IMR-90 (cell line): ENCODE measurements at regions not wholly inside any gene's neighbourhood (a gene's known extent, or its start where the extent isn't known, plus 50 kb on each side); places are given as distances from the start of the nearest gene placed in this dataset.

Source experiments
- CHD1 ChIP-seq: IDR thresholded peaks from 2 replicates; pipeline ENCODE4 v1.6.1; 2012; ENCODE audit warnings: low read depth, low read length, improper control_type of control experiment
- FOS ChIP-seq: fragments of 150-350 bp; IDR thresholded peaks from 2 replicates; pipeline ENCODE4 v1.6.1; 2016; ENCODE audit warnings: low read depth, low read length
- MAFK ChIP-seq: IDR thresholded peaks from 2 replicates; pipeline ENCODE4 v1.6.1; 2012; ENCODE audit warnings: low read depth, low read length, improper control_type of control experiment
- MAZ ChIP-seq: IDR thresholded peaks from 2 replicates; pipeline ENCODE4 v1.6.1; 2012; ENCODE audit warnings: low read depth, mild to moderate bottlenecking, low read length, improper control_type of control experiment, moderate library complexity, borderline replicate concordance
- NFE2L2 ChIP-seq: fragments of 150-350 bp; IDR thresholded peaks from 2 replicates; pipeline ENCODE4 v1.6.1; 2016; ENCODE audit warnings: low read depth, mild to moderate bottlenecking, low read length
- POLR2A ChIP-seq: IDR thresholded peaks from 2 replicates; pipeline ENCODE4 v1.6.1; 2012; ENCODE audit warnings: mild to moderate bottlenecking, low read depth, low read length
- RAD21 ChIP-seq: IDR thresholded peaks from 2 replicates; pipeline ENCODE4 v1.6.1; 2012; ENCODE audit warnings: low read length, improper control_type of control experiment
- RFX5 ChIP-seq: IDR thresholded peaks from 2 replicates; pipeline ENCODE4 v1.8.0; 2012; ENCODE audit warnings: low read depth, mild to moderate bottlenecking, low read length, moderate library complexity
- SMC3 ChIP-seq: fragments of 150-350 bp; IDR thresholded peaks from 2 replicates; pipeline ENCODE4 v1.6.1; 2016; ENCODE audit warnings: low read depth, mild to moderate bottlenecking, antibody characterized with exemption, low read length, moderate library complexity
- TF ChIP-seq, protein P1 (sequence below): conservative IDR thresholded peaks from 2 replicates; pipeline ENCODE4 v1.5.1; 2012; ENCODE audit warnings: mild to moderate bottlenecking, low read depth, low read length, improper control_type of control experiment
- TF ChIP-seq, protein P2 (sequence below): fragments of 150-350 bp; IDR thresholded peaks from 2 replicates; pipeline ENCODE4 v1.6.1; 2016; ENCODE audit warnings: low read depth, mild to moderate bottlenecking, low read length, moderate library complexity, borderline replicate concordance
- TF ChIP-seq, protein P3 (sequence below): fragments of 150-350 bp; IDR thresholded peaks from 2 replicates; pipeline ENCODE4 v1.6.1; 2017; ENCODE audit warnings: mild to moderate bottlenecking, antibody characterized with exemption, low read length, low read depth

DNA sequence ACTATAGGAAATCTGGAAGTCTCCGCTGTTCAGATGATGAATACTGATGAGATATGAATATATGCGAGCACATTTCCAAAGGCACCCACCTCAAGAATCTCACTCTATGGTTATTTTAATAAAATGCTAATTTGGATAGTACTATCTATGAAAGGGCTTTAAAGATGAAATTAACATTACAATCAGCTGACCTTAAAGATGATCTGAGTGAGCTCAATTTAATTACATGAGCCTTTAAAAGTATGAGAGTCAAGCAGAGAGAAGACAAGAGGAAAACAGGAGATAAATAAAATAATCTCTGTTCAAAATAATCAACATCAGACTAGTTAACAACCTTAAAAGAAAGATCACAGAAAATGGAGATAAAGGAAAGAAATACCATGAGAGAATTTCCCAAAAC, 474.1 kb upstream of the TUSC1 start:
- TF ChIP-seq POLR2A (no peak), RAD21 (no peak), CHD1 (no peak), FOS (no peak), MAFK (no peak), RFX5 (no peak), NFE2L2 (no peak), SMC3 (no peak), MAZ (no peak)
- TF ChIP-seq, protein P1, sequence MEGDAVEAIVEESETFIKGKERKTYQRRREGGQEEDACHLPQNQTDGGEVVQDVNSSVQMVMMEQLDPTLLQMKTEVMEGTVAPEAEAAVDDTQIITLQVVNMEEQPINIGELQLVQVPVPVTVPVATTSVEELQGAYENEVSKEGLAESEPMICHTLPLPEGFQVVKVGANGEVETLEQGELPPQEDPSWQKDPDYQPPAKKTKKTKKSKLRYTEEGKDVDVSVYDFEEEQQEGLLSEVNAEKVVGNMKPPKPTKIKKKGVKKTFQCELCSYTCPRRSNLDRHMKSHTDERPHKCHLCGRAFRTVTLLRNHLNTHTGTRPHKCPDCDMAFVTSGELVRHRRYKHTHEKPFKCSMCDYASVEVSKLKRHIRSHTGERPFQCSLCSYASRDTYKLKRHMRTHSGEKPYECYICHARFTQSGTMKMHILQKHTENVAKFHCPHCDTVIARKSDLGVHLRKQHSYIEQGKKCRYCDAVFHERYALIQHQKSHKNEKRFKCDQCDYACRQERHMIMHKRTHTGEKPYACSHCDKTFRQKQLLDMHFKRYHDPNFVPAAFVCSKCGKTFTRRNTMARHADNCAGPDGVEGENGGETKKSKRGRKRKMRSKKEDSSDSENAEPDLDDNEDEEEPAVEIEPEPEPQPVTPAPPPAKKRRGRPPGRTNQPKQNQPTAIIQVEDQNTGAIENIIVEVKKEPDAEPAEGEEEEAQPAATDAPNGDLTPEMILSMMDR, result no peak
- TF ChIP-seq, protein P2, sequence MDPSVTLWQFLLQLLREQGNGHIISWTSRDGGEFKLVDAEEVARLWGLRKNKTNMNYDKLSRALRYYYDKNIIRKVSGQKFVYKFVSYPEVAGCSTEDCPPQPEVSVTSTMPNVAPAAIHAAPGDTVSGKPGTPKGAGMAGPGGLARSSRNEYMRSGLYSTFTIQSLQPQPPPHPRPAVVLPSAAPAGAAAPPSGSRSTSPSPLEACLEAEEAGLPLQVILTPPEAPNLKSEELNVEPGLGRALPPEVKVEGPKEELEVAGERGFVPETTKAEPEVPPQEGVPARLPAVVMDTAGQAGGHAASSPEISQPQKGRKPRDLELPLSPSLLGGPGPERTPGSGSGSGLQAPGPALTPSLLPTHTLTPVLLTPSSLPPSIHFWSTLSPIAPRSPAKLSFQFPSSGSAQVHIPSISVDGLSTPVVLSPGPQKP, result no peak
- TF ChIP-seq, protein P3, sequence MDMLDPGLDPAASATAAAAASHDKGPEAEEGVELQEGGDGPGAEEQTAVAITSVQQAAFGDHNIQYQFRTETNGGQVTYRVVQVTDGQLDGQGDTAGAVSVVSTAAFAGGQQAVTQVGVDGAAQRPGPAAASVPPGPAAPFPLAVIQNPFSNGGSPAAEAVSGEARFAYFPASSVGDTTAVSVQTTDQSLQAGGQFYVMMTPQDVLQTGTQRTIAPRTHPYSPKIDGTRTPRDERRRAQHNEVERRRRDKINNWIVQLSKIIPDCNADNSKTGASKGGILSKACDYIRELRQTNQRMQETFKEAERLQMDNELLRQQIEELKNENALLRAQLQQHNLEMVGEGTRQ, result no peak
